BLaER1 (cell line): ENCODE measurements at regions not wholly inside any gene's neighbourhood (a gene's known extent, or its start where the extent isn't known, plus 50 kb on each side); places are given as distances from the start of the nearest gene placed in this dataset.
"Not testable (repeated sequence)": the region's sequence is repeated elsewhere in the genome, so short reads cannot be mapped to it uniquely, and the experiment has no call there.

ENCODE experiments used
- H3K27ac ChIP-seq: shearing (Covaris generic); formaldehyde crosslinking; 2 replicates; pipeline ENCODE4 v1.8.1; 2022
- H3K27me3 ChIP-seq: shearing (Covaris generic); formaldehyde crosslinking; 2 replicates; pipeline ENCODE4 v1.8.1; 2022
- H3K36me3 ChIP-seq: shearing (Covaris generic); formaldehyde crosslinking; 2 replicates; pipeline ENCODE4 v1.8.1; 2022
- H3K4me1 ChIP-seq: shearing (Covaris generic); formaldehyde crosslinking; 2 replicates; pipeline ENCODE4 v1.8.1; 2022
- H3K4me2 ChIP-seq: shearing (Covaris generic); formaldehyde crosslinking; 2 replicates; pipeline ENCODE4 v1.8.1; 2022
- H3K4me3 ChIP-seq: shearing (Covaris generic); formaldehyde crosslinking; 2 replicates; pipeline ENCODE4 v1.8.1; 2022
- H3K9ac ChIP-seq: shearing (Covaris generic); formaldehyde crosslinking; 2 replicates; pipeline ENCODE4 v1.8.1; 2022
- H3K9me3 ChIP-seq: shearing (Covaris generic); formaldehyde crosslinking; 2 replicates; pipeline ENCODE4 v1.8.1; 2022
- H4K20me1 ChIP-seq: shearing (Covaris generic); formaldehyde crosslinking; 2 replicates; pipeline ENCODE4 v1.8.1; 2022
- Cebpa-rat ChIP-seq: shearing (Covaris generic); IDR thresholded peaks from 2 replicates; pipeline ENCODE4 v1.8.1; 2022

DNA sequence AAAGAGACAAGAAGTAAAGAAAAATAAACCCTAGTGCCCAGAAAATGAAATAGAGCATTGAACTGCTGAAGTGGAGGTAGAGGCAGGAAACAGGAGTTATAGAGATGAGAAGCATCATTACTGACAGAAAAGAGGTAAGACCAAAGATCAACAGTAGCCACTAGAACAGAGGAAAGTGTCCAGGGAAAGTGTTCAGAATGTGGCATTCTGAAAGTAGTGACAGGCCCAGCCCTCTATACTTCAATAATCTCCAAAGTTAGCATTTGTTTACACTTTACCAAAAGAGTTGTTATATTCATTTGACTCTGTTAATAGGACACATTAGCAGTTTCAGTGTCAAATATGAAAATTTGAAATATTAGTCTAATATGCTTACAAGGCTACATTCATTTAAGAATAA, 727.1 kb upstream of the NECTIN3 start:
- no peak for TF ChIP-seq Cebpa-rat
- no peak overlapping the region for H3K4me3 ChIP-seq
- H3K9me3 ChIP-seq: no peaks in the 10 kb centered on the region
- no peaks in the 10 kb centered on the region for H3K4me1 ChIP-seq
- H3K27me3 ChIP-seq: no peaks in the 10 kb centered on the region
- H3K4me2 ChIP-seq: no peak overlapping the region
- no peak overlapping the region for H3K9ac ChIP-seq
- H3K27ac ChIP-seq: no peak overlapping the region
- no peaks in the 10 kb centered on the region for H4K20me1 ChIP-seq
- no peaks in the 10 kb centered on the region for H3K36me3 ChIP-seq

DNA sequence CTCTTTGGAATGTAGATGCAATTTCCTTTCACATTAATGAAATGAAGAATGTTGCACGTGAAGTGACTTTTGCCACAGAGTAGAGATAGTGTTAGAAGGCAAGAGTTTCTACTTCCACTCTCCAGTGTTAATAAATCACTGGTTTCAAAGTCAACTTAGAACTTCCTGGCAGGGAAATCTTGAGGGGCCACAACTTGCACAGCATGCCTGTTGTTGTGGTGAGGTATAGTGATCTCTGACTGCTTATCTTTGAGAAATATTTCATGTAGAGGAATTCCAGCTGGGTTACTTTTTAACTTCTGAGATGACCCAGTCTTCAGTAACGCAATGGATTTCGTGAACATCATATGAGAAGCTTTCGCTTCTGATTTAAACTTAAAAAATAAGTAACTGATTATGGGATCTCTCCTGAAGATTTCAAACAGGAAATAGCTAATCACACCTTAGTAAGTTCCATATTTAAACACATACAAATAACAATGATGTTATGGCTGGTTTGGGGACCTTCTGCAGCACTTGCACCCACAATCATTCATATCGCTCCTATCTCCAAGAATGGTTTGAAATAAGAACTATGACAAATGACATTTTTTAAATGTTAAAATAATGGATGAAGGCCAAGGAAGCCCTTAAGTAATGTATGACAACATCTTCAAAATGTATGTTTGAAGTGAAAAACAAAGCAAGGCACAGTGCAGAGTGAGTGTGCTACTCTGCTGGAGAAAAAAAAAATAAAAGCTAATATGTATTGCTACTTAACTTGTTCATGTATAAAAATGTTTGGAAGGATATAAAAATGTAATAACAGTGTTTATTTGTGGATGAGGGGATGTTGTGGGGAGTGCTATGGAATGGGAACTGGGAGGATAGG, 726.5 kb upstream of the NECTIN3 start:
- H3K27ac ChIP-seq: no peak overlapping the region
- no peak for TF ChIP-seq Cebpa-rat
- H3K9me3 ChIP-seq: no peaks in the 10 kb centered on the region
- H3K4me1 ChIP-seq: no peaks in the 10 kb centered on the region
- H3K9ac ChIP-seq: no peak overlapping the region
- H4K20me1 ChIP-seq: no peaks in the 10 kb centered on the region
- no peak overlapping the region for H3K4me2 ChIP-seq
- H3K4me3 ChIP-seq: no peak overlapping the region
- no peaks in the 10 kb centered on the region for H3K27me3 ChIP-seq
- no peaks in the 10 kb centered on the region for H3K36me3 ChIP-seq

GRCh38 chr3:110349295-110349694, 722.3 kb upstream of the NECTIN3 start:
- no peak overlapping the region for H3K9ac ChIP-seq
- H3K27me3 ChIP-seq: no peaks in the 10 kb centered on the region
- H3K4me3 ChIP-seq: no peak overlapping the region
- H3K4me2 ChIP-seq: no peak overlapping the region
- no peaks in the 10 kb centered on the region for H3K9me3 ChIP-seq
- no peak for TF ChIP-seq Cebpa-rat
- no peaks in the 10 kb centered on the region for H4K20me1 ChIP-seq
- H3K27ac ChIP-seq: no peak overlapping the region
- no peaks in the 10 kb centered on the region for H3K36me3 ChIP-seq
- no peaks in the 10 kb centered on the region for H3K4me1 ChIP-seq

DNA sequence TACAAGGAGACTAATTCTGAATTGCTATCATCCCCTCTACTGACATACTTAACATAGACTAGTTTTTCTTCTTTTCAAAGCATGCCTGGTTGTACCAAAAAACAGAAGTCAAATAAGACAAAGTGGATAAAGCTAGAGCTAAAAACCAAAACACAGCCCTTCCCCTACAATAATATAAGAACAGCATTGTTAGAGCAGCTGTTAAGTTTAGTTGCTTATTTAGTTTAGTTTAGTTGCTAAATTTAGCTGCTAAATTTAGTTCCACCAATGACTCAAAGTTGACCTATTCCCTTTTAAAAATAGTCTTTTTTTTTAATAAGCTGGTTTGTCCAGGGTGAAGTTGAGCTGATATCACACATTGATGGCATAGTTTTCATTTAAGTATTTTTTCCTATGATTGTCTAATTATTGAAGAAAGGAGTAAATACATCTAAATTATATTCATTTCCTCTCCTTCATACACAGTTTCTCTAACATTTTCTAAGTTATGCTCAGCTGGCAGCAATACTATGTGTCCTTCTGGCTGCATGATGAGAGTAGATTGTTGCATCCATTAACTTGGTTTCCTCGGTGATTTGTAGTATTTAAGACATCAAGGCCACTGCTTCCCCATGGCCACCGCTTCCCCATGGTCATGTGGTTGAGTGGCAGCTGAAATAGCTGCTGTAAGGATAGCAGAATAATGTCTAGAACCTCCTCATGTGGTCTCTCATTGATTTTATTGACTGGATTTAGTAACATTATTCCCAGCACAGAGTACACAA, 718.6 kb upstream of the NECTIN3 start:
- TF ChIP-seq Cebpa-rat: no peak
- Histone ChIP-seq H3K27ac (no peak overlapping the region), H3K27me3 (no peaks in the 10 kb centered on the region), H3K4me3 (no peak overlapping the region), H4K20me1 (no peaks in the 10 kb centered on the region), H3K36me3 (no peaks in the 10 kb centered on the region), H3K9me3 (no peaks in the 10 kb centered on the region), H3K9ac (no peak overlapping the region), H3K4me2 (no peak overlapping the region), H3K4me1 (no peaks in the 10 kb centered on the region)

DNA sequence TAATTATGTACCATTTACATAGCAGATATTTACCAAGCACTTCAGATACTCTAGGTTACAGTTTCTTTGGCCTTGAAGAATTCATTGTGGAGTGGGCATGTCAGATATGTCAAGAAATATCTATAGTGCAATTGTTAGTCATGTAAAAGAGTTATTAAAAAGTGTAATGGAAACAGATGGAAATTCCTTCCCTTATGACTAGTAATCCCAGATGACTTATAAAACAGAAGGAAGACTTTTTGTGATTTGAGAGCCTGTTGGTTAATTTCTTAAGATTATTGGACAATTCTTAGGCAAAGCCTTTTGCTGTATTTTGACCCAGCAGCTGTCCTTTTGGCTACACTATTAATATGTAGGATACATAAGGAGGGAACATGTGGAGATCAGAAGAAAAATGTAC, 708.9 kb upstream of the NECTIN3 start:
- H4K20me1 ChIP-seq: no peaks in the 10 kb centered on the region
- H3K4me3 ChIP-seq: no peak overlapping the region
- H3K4me1 ChIP-seq: no peaks in the 10 kb centered on the region
- no peaks in the 10 kb centered on the region for H3K9me3 ChIP-seq
- no peak for TF ChIP-seq Cebpa-rat
- no peak overlapping the region for H3K27ac ChIP-seq
- no peaks in the 10 kb centered on the region for H3K36me3 ChIP-seq
- no peak overlapping the region for H3K9ac ChIP-seq
- H3K27me3 ChIP-seq: no peaks in the 10 kb centered on the region
- H3K4me2 ChIP-seq: no peak overlapping the region

- H3K27me3 ChIP-seq, H3K4me2 ChIP-seq, H3K9me3 ChIP-seq, H4K20me1 ChIP-seq, H3K4me3 ChIP-seq, H3K27ac ChIP-seq, H3K9ac ChIP-seq, H3K4me1 ChIP-seq, H3K36me3 ChIP-seq: not testable (repeated sequence)
These were observed 704.3 kb upstream of the NECTIN3 start for GRCh38 chr3:110367289-110367688.

GRCh38 chr3:110375751-110376518, 695.7 kb upstream of the NECTIN3 start:
- Histone ChIP-seq H4K20me1 (no peaks in the 10 kb centered on the region), H3K4me3 (no peak overlapping the region), H3K9me3 (no peaks in the 10 kb centered on the region), H3K27ac (no peak overlapping the region), H3K4me1 (no peaks in the 10 kb centered on the region), H3K9ac (no peak overlapping the region), H3K27me3 (no peaks in the 10 kb centered on the region), H3K4me2 (no peak overlapping the region), H3K36me3 (no peaks in the 10 kb centered on the region)
- no peak for TF ChIP-seq Cebpa-rat

DNA sequence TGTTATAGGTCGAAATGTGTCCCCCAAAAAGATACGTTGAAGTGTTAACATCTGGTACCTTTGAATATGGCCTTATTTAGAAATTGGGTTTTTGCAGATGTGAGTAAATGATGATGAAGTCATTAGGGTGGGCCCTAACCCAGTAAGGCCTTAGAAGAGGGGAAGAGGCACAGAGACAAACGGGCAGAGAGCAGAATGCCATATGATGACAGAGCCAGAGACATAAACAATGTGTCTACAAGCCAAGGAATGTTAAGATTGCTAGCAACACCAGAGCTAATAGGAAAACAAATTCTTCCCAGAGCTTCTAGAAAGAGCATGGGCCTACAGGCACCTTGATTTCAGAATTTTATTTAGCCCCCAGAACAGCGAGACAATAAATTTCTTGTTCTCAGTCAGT, 693.1 kb upstream of the NECTIN3 start:
- H3K27ac ChIP-seq: no peak overlapping the region
- H3K4me3 ChIP-seq: no peak overlapping the region
- H3K9me3 ChIP-seq: no peaks in the 10 kb centered on the region
- no peaks in the 10 kb centered on the region for H3K27me3 ChIP-seq
- no peak overlapping the region for H3K9ac ChIP-seq
- H3K36me3 ChIP-seq: no peaks in the 10 kb centered on the region
- TF ChIP-seq Cebpa-rat: no peak
- H4K20me1 ChIP-seq: no peaks in the 10 kb centered on the region
- H3K4me2 ChIP-seq: no peak overlapping the region
- H3K4me1 ChIP-seq: no peaks in the 10 kb centered on the region

DNA sequence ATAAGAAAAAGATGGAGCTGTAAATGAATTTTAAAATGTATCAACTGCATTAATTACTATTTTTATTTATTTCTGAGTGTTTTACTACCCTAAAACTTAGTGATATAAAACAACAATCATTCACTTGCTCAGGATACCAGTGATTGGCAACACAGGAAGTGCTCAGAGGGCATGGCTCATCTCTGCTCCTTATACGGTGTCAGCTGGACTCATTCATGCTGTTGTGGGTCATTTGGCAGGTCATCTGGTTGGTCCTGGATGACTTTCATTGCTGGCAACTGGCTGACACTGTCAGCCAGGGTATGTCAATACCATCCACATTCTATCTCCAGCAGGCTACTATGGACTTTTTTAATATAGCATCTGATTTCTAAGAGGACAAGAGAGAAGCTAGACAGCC, 689.6 kb upstream of the NECTIN3 start:
- Histone ChIP-seq H3K4me2 (no peak overlapping the region), H3K36me3 (no peaks in the 10 kb centered on the region), H3K27ac (no peak overlapping the region), H3K9ac (no peak overlapping the region), H3K9me3 (no peaks in the 10 kb centered on the region), H3K27me3 (no peaks in the 10 kb centered on the region), H4K20me1 (no peaks in the 10 kb centered on the region), H3K4me1 (no peaks in the 10 kb centered on the region), H3K4me3 (no peak overlapping the region)
- no peak for TF ChIP-seq Cebpa-rat

GRCh38 chr3:110383356-110383755, 688.3 kb upstream of the NECTIN3 start:
- TF ChIP-seq Cebpa-rat: no peak
- Histone ChIP-seq H3K27me3 (no peaks in the 10 kb centered on the region), H3K9me3 (no peaks in the 10 kb centered on the region), H3K27ac (no peak overlapping the region), H3K4me2 (no peak overlapping the region), H3K4me1 (no peaks in the 10 kb centered on the region), H3K9ac (no peak overlapping the region), H3K36me3 (no peaks in the 10 kb centered on the region), H3K4me3 (no peak overlapping the region), H4K20me1 (no peaks in the 10 kb centered on the region)
